H1 (cell line): ENCODE measurements at regions not wholly inside any gene's neighbourhood (a gene's known extent, or its start where the extent isn't known, plus 50 kb on each side); places are given as distances from the start of the nearest gene placed in this dataset.

Source experiments
- CTCF ChIA-PET: fragments of 300-600 bp; sonication (Branson Sonifier 250); formaldehyde crosslinking; loops from one replicate; lab custom pipeline; 2021; ENCODE audit not compliant: partially characterized antibody; lab: Charles Lee
- POLR2A ChIA-PET: fragments of 300-600 bp; sonication (Branson Sonifier 250); formaldehyde crosslinking; loops from one replicate; lab custom pipeline; 2021; ENCODE audit warnings: inconsistent platforms; ENCODE audit not compliant: partially characterized antibody; lab: Charles Lee
- DNase-seq, 2 experiments: peaks; one replicate each; pipeline versions ENCODE4 v3.0.0 to v3.0.0-alpha.2; 2010 to 2022; ENCODE audit warnings: low spot score in 2 of 2, low read depth in 1 of 2, mixed read lengths in 1 of 2
- FAIRE-seq: peaks from 2 replicates; lab custom pipeline; 2011; peaks lifted over from hg19 to GRCh38; lab: Jason Lieb, UNC
- H2AFZ ChIP-seq: 2 replicates; pipeline ENCODE4 v1.8.1; 2012; ENCODE audit warnings: low read length, inconsistent platforms
- H2AK5ac ChIP-seq: 2 replicates; pipeline ENCODE4 v1.6.1; 2013; ENCODE audit warnings: low read depth, low read length
- H2BK120ac ChIP-seq: replicated peaks from 2 replicates; pipeline ENCODE3; 2013; ENCODE audit warnings: low read depth, low read length, inconsistent platforms
- H2BK12ac ChIP-seq: 2 replicates; pipeline ENCODE4 v1.6.1; 2013; ENCODE audit warnings: low read depth, low read length
- H2BK15ac ChIP-seq: 2 replicates; pipeline ENCODE4 v1.6.1; 2013; ENCODE audit warnings: low read length
- H2BK20ac ChIP-seq: 2 replicates; pipeline ENCODE4 v1.6.1; 2013; ENCODE audit warnings: low read length
- H2BK5ac ChIP-seq: 2 replicates; pipeline ENCODE4 v1.6.1; 2013; ENCODE audit warnings: low read depth, low read length
- H3K14ac ChIP-seq: 2 replicates; pipeline ENCODE4 v1.6.1; 2013; ENCODE audit warnings: inconsistent platforms; ENCODE audit not compliant: insufficient read length
- H3K18ac ChIP-seq: 2 replicates; pipeline ENCODE4 v1.6.1; 2013; ENCODE audit warnings: low read length; ENCODE audit errors: extremely low read depth
- H3K23ac ChIP-seq: 2 replicates; pipeline ENCODE4 v1.6.1; 2013; ENCODE audit warnings: inconsistent platforms; ENCODE audit not compliant: insufficient read length
- H3K23me2 ChIP-seq: 2 replicates; pipeline ENCODE4 v1.6.1; 2013; ENCODE audit warnings: low read depth, low read length
- H3K27ac ChIP-seq: 2 replicates; pipeline ENCODE4 v1.6.1; 2011; ENCODE audit warnings: low read depth, low read length, inconsistent platforms
- H3K27me3 ChIP-seq, 4 experiments: replicated peaks in 1 of 4; 1 replicate in 1 of 4; 2 replicates in 3 of 4; pipeline versions ENCODE4 v1.6.1 to v1.8.1; 2011 to 2013; ENCODE audit warnings: low read length in 3 of 4, mild to moderate bottlenecking in 3 of 4, inconsistent platforms in 2 of 4, mixed read lengths in 2 of 4, moderate library complexity in 1 of 4; ENCODE audit not compliant: control insufficient read depth in 3 of 4, insufficient read depth in 3 of 4; ENCODE audit errors: extremely low read depth in 1 of 4
- H3K36me3 ChIP-seq, 4 experiments: 2 replicates each; pipeline versions ENCODE4 v1.6.1 to v1.8.1; 2011 to 2013; ENCODE audit warnings: mild to moderate bottlenecking in 4 of 4, low read length in 3 of 4, moderate library complexity in 2 of 4, control low read depth in 1 of 4, inconsistent platforms in 1 of 4; ENCODE audit not compliant: insufficient read depth in 4 of 4, control insufficient read depth in 2 of 4
- H3K4ac ChIP-seq: replicated peaks from 2 replicates; pipeline ENCODE3; 2013; ENCODE audit warnings: low read length, low read depth, mixed read lengths, inconsistent platforms; ENCODE audit not compliant: insufficient read length
- H3K4me1 ChIP-seq, 4 experiments: replicated peaks in 1 of 4; 1 replicate in 1 of 4; 2 replicates in 3 of 4; pipeline versions ENCODE4 v1.6.1 to v1.8.1; 2011 to 2013; ENCODE audit warnings: low read length in 3 of 4, inconsistent platforms in 2 of 4, mixed read lengths in 1 of 4; ENCODE audit not compliant: insufficient read depth in 4 of 4, control insufficient read depth in 3 of 4
- H3K4me2 ChIP-seq, 2 experiments: 2 replicates each; pipeline versions ENCODE4 v1.6.1 to v1.8.1; 2011 to 2013; ENCODE audit warnings: low read depth in 2 of 2, low read length in 2 of 2, control low read depth in 1 of 2, inconsistent platforms in 1 of 2, mild to moderate bottlenecking in 1 of 2; ENCODE audit not compliant: insufficient read depth in 1 of 2
- H3K4me3 ChIP-seq, 4 experiments: fragments of 200-600, 300-600 bp in 1 of 4; sonication (generic), shearing (Covaris generic), sonication (Bioruptor Twin) in 1 of 4; 2 replicates each; pipeline versions ENCODE4 v1.5.1 to v1.8.1; 2011 to 2016; ENCODE audit warnings: low read length in 4 of 4, low read depth in 3 of 4, control low read depth in 2 of 4, inconsistent platforms in 2 of 4, mild to moderate bottlenecking in 2 of 4, mixed read lengths in 1 of 4, moderate library complexity in 1 of 4; ENCODE audit not compliant: insufficient read depth in 2 of 4; ENCODE audit errors: extremely low read depth in 1 of 4
- H3K56ac ChIP-seq: replicated peaks from 2 replicates; pipeline ENCODE3; 2013; ENCODE audit warnings: low read depth, mild to moderate bottlenecking, mixed read lengths, low read length, inconsistent platforms; ENCODE audit not compliant: insufficient read length
- H3K79me1 ChIP-seq: 2 replicates; pipeline ENCODE4 v1.6.1; 2013; ENCODE audit warnings: low read depth, low read length, control low read depth
- H3K79me2 ChIP-seq, 2 experiments: 2 replicates each; pipeline versions ENCODE4 v1.6.1 to v1.8.1; 2012 to 2013; ENCODE audit warnings: low read length in 2 of 2, mild to moderate bottlenecking in 2 of 2, inconsistent platforms in 1 of 2; ENCODE audit not compliant: insufficient read depth in 2 of 2, control insufficient read depth in 1 of 2
- H3K9ac ChIP-seq, 4 experiments: replicated peaks in 1 of 4; 1 replicate in 1 of 4; 2 replicates in 3 of 4; pipeline versions ENCODE4 v1.6.1 to v1.8.1; 2011 to 2013; ENCODE audit warnings: low read depth in 3 of 4, low read length in 3 of 4, control low read depth in 2 of 4, mild to moderate bottlenecking in 2 of 4, moderate library complexity in 2 of 4, inconsistent platforms in 1 of 4; ENCODE audit errors: extremely low read depth in 1 of 4
- H3K9me3 ChIP-seq, 2 experiments: 2 replicates each; pipeline versions ENCODE4 v1.6.1 to v1.8.1; 2012 to 2013; ENCODE audit warnings: mild to moderate bottlenecking in 2 of 2, moderate library complexity in 2 of 2, control low read depth in 1 of 2, inconsistent platforms in 1 of 2, low read depth in 1 of 2, low read length in 1 of 2, mixed read lengths in 1 of 2; ENCODE audit not compliant: insufficient read depth in 2 of 2
- H4K20me1 ChIP-seq, 2 experiments: replicated peaks in 1 of 2; 2 replicates each; pipeline versions ENCODE3 to v1.8.1; 2011 to 2013; ENCODE audit warnings: inconsistent platforms in 2 of 2, low read length in 2 of 2, mild to moderate bottlenecking in 1 of 2; ENCODE audit not compliant: insufficient read depth in 2 of 2, control insufficient read depth in 1 of 2
- H4K5ac ChIP-seq: 2 replicates; pipeline ENCODE4 v1.6.1; 2013; ENCODE audit warnings: low read length, low read depth, mixed read lengths, inconsistent platforms; ENCODE audit not compliant: insufficient read length
- H4K8ac ChIP-seq: 2 replicates; pipeline ENCODE4 v1.8.0; 2013; ENCODE audit warnings: mild to moderate bottlenecking, moderate library complexity, low read length, inconsistent platforms; ENCODE audit not compliant: insufficient read depth; ENCODE audit errors: extremely low read depth
- H4K91ac ChIP-seq: replicated peaks from 2 replicates; pipeline ENCODE3; 2013; ENCODE audit warnings: low read length, mixed read lengths, inconsistent platforms; ENCODE audit not compliant: insufficient read length
- FOSL1 ChIP-seq: IDR thresholded peaks from 2 replicates; pipeline ENCODE4 v1.6.1; 2011; ENCODE audit warnings: mild to moderate bottlenecking, low read depth, low read length, moderate library complexity; ENCODE audit not compliant: insufficient read depth
- NRF1 ChIP-seq: IDR thresholded peaks from 2 replicates; pipeline ENCODE4 v1.6.1; 2011; ENCODE audit warnings: mild to moderate bottlenecking, low read depth, low read length, improper control_type of control experiment
- RBBP5 ChIP-seq: IDR thresholded peaks from 2 replicates; pipeline ENCODE4 v1.7.1; 2012; ENCODE audit warnings: low read depth, mild to moderate bottlenecking, inconsistent platforms, low read length, moderate library complexity, borderline replicate concordance
- RXRA ChIP-seq: IDR thresholded peaks from 2 replicates; pipeline ENCODE4 v1.6.1; 2011; ENCODE audit warnings: low read depth, mild to moderate bottlenecking, low read length, moderate library complexity; ENCODE audit not compliant: insufficient read depth
- SP4 ChIP-seq: IDR thresholded peaks from 2 replicates; pipeline ENCODE4 v1.6.1; 2012; ENCODE audit warnings: low read length, inconsistent platforms
- WGBS, 2 experiments: shearing (Covaris generic) in 1 of 2; methylation state at CpG; one replicate each; pipeline versions ENCODE4 v1.1.6 to v1.1.7; 2013 to 2015; ENCODE audit warnings: low lambda C conversion rate in 2 of 2, mixed read lengths in 2 of 2, inconsistent platforms in 1 of 2, low coverage in 1 of 2, missing lambda C conversion rate in 1 of 2; ENCODE audit not compliant: insufficient replicate concordance in 2 of 2, insufficient coverage in 1 of 2, insufficient read length in 1 of 2; ENCODE audit errors: extremely low coverage in 1 of 2, missing lambda C conversion rate in 1 of 2; 5-methylcytosine and 5-hydroxymethylcytosine counted together

DNA sequence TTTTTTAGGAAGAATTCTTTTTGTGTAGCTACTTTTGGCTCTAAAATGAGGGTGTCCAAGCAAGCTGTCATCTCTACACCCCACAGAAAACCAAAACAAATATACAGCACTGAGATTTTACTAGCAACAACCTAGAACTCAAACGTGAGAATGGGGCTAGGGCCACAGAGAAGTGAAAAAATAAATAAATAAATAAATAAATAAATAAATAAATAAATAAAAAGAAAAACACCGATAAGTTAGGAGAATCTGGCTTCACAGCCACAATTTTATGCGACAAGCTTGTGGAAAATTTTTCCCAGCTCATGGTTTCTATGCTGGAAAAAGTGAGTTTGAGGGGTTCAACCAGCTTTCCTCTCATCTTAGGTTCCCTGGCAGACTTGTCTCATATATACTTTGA lies 324.6 kb upstream of the TACR3 start:
- Histone ChIP-seq H3K18ac (no peak overlapping the region), H2BK5ac (no peak overlapping the region), H3K4me1 (peaks cover 0 to 3% (median 0%) of the 10 kb centered on the region in 4 experiments; a peak in 1 of 7 replicates), H2BK12ac (no peak overlapping the region), H2AK5ac (no peak overlapping the region), H3K9me3 (no peaks in the 10 kb centered on the region), H4K20me1 (no peaks in the 10 kb centered on the region), H4K8ac (no peak overlapping the region), H3K27ac (no peak overlapping the region), H3K4ac (no peak overlapping the region), H3K4me2 (no peak overlapping the region), H2BK15ac (no peak overlapping the region), H2AFZ (no peak overlapping the region), H2BK20ac (no peak overlapping the region), H2BK120ac (no peak overlapping the region), H3K9ac (no peak overlapping the region), H3K36me3 (no peaks in the 10 kb centered on the region), H3K14ac (no peak overlapping the region), H3K27me3 (no peaks in the 10 kb centered on the region), H3K23me2 (no peaks in the 10 kb centered on the region), H3K79me2 (no peaks in the 10 kb centered on the region), H3K4me3 (no peak overlapping the region), H4K91ac (no peak overlapping the region), H3K56ac (no peak overlapping the region), H3K23ac (no peak overlapping the region), H3K79me1 (no peaks in the 10 kb centered on the region), H4K5ac (no peak overlapping the region)
- DNase-seq (no peak), FAIRE-seq (no peak)
- WGBS, 2 experiments = 86% methylated on average over 3 of the region's 3 CpGs; no CpG with 5 or more reads in 1 of the 2 experiments
- ChIA-PET CTCF (interaction anchor here (1.9 kb wide), 1 partner anchor 11 kb away, joined by 4 read pairs; no protein-coding TSS in a partner anchor), POLR2A (no interaction called here)
- TF ChIP-seq NRF1 (no peak), RBBP5 (no peak), FOSL1 (no peak), RXRA (no peak), SP4 (no peak)
